H1 (cell line): ENCODE measurements at regions not wholly inside any gene's neighbourhood (a gene's known extent, or its start where the extent isn't known, plus 50 kb on each side); places are given as distances from the start of the nearest gene placed in this dataset.

Source experiments
- CEBPB ChIP-seq: IDR thresholded peaks from 2 replicates; pipeline ENCODE4 v1.6.1; 2012; ENCODE audit warnings: low read depth, low read length
- GTF2F1 ChIP-seq: IDR thresholded peaks from 2 replicates; pipeline ENCODE4 v1.6.1; 2012; ENCODE audit warnings: low read depth, low read length, improper control_type of control experiment, borderline replicate concordance
- RXRA ChIP-seq: IDR thresholded peaks from 2 replicates; pipeline ENCODE4 v1.6.1; 2011; ENCODE audit warnings: low read depth, mild to moderate bottlenecking, low read length, moderate library complexity; ENCODE audit not compliant: insufficient read depth

DNA sequence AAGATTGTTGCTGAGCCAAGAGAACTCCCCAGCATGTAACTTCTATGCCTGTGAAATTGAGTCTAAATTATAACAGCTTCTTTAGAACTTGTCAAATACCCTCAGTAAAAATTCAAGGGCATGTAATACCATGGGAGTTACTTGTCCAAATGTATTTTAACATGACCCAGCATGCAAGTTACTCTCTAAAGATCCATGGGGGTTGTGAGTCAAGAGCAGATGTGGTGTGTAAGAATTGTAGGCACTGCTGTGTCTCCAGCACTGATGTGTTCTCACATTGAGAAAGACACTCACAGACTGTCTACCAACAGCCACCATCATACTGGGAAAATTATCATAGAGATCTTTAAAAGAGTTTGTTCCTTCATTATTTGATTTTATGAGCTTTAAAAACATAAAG is 237.4 kb upstream of the IL1RAPL1 start:
- no peak for TF ChIP-seq CEBPB
- no peak for TF ChIP-seq GTF2F1
- no peak for TF ChIP-seq RXRA
